Tibial nerve (tissue), 4 donors: ENCODE measurements at regions not wholly inside any gene's neighbourhood (a gene's known extent, or its start where the extent isn't known, plus 50 kb on each side); places are given as distances from the start of the nearest gene placed in this dataset. TPM values are rescaled to one million over a fixed set of nuclear protein-coding genes. Genes with fewer than 3 reads are reported as not detected.

ENCODE experiments used
- DNase-seq, 2 donors: peaks; one replicate each; pipeline ENCODE4 v3.0.0-alpha.2; 2019; ENCODE audit warnings: low spot score in 2 of 2
- H3K27ac ChIP-seq, 4 donors: fragments of 200-600 bp; sonication (generic) in 3 of 4; one replicate each; pipeline ENCODE4 v1.5.1; 2017 to 2019; ENCODE audit warnings: mild to moderate bottlenecking in 1 of 4
- H3K27me3 ChIP-seq, 2 donors: fragments of 200-600 bp; sonication (generic) in 1 of 2; one replicate each; pipeline versions ENCODE4 v1.5.1 to v1.6.0; 2017 to 2019
- H3K36me3 ChIP-seq, 3 donors: fragments of 200-600 bp; sonication (generic); one replicate each; pipeline ENCODE4 v1.5.1; 2018 to 2019
- H3K4me1 ChIP-seq, 4 donors: fragments of 200-600 bp; sonication (generic) in 3 of 4; one replicate each; pipeline ENCODE4 v1.5.1; 2017 to 2019
- H3K4me3 ChIP-seq, 4 donors: fragments of 200-600 bp; sonication (generic) in 3 of 4; one replicate each; pipeline ENCODE4 v1.5.1; 2017 to 2019; ENCODE audit warnings: mild to moderate bottlenecking in 1 of 4, moderate library complexity in 1 of 4
- H3K9me3 ChIP-seq, 4 donors: fragments of 200-600 bp; sonication (generic) in 3 of 4; one replicate each; pipeline ENCODE4 v1.5.1; 2017 to 2019
- EP300 ChIP-seq, 2 donors: sonication (generic); formaldehyde crosslinking; IDR thresholded peaks; one replicate each; pipeline ENCODE4 v1.6.1; 2017; ENCODE audit warnings: antibody characterized with exemption in 2 of 2, mild to moderate bottlenecking in 1 of 2
- POLR2A ChIP-seq, 2 donors: fragments of 450-650 bp; IDR thresholded peaks; one replicate each; pipeline ENCODE4 v1.6.1; 2017; ENCODE audit warnings: antibody characterized with exemption in 2 of 2, mild to moderate bottlenecking in 2 of 2, moderate library complexity in 2 of 2
- WGBS, 2 donors: methylation state at CpG; one replicate each; pipeline ENCODE4 v1.1.5; 2018; 5-methylcytosine and 5-hydroxymethylcytosine counted together
- small RNA-seq: library from RNA; depleted of rRNA; stranded (forward); fragments of <200 nt; gene quantifications from one replicate; pipeline ENCODE3, GENCODE V24; 2016
- TF ChIP-seq, protein P1 (sequence below), 5 experiments: fragments of 200-600 bp in 3 of 5; fragments of 450-650 bp in 2 of 5; sonication (generic) in 3 of 5; IDR thresholded peaks; one replicate each; pipeline ENCODE4 v1.5.1; 2016 to 2019; ENCODE audit warnings: antibody characterized with exemption in 5 of 5, mild to moderate bottlenecking in 3 of 5, moderate library complexity in 2 of 5

DNA sequence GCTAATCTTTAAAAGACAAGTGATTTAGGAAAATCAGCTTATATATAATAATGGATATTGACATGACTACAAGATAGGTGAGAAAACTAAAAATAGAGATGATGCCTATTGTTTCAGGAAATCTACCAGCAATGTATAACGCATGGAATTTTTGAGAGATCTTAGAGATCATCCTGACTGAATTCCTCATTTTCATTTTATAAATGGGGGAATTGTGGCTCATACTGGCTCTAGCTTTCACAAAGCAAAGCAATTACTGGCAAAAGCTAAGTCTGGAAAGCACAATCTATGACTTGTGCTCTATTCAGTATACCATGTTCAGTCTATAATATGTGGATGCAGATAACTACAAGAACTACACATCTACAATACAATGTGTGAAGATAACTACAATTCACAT lies 51.9 kb upstream of the FANCL start:
- DNase-seq: no peak
- TF ChIP-seq POLR2A (IDR thresholded peaks at IDR 0.05): no peak
- TF ChIP-seq, protein P1, sequence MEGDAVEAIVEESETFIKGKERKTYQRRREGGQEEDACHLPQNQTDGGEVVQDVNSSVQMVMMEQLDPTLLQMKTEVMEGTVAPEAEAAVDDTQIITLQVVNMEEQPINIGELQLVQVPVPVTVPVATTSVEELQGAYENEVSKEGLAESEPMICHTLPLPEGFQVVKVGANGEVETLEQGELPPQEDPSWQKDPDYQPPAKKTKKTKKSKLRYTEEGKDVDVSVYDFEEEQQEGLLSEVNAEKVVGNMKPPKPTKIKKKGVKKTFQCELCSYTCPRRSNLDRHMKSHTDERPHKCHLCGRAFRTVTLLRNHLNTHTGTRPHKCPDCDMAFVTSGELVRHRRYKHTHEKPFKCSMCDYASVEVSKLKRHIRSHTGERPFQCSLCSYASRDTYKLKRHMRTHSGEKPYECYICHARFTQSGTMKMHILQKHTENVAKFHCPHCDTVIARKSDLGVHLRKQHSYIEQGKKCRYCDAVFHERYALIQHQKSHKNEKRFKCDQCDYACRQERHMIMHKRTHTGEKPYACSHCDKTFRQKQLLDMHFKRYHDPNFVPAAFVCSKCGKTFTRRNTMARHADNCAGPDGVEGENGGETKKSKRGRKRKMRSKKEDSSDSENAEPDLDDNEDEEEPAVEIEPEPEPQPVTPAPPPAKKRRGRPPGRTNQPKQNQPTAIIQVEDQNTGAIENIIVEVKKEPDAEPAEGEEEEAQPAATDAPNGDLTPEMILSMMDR (IDR thresholded peaks at IDR 0.05): no peak
- TF ChIP-seq EP300 (IDR thresholded peaks at IDR 0.05): no peak
- 33 to 52% methylated on average over 1 of the region's 1 CpG for WGBS, 2 donors
- Histone ChIP-seq H3K27me3 (no peaks in the 10 kb centered on the region), H3K4me1 (no peaks in the 10 kb centered on the region), H3K27ac (no peak overlapping the region), H3K9me3 (no peaks in the 10 kb centered on the region), H3K4me3 (no peak overlapping the region), H3K36me3 (no peaks in the 10 kb centered on the region)

DNA sequence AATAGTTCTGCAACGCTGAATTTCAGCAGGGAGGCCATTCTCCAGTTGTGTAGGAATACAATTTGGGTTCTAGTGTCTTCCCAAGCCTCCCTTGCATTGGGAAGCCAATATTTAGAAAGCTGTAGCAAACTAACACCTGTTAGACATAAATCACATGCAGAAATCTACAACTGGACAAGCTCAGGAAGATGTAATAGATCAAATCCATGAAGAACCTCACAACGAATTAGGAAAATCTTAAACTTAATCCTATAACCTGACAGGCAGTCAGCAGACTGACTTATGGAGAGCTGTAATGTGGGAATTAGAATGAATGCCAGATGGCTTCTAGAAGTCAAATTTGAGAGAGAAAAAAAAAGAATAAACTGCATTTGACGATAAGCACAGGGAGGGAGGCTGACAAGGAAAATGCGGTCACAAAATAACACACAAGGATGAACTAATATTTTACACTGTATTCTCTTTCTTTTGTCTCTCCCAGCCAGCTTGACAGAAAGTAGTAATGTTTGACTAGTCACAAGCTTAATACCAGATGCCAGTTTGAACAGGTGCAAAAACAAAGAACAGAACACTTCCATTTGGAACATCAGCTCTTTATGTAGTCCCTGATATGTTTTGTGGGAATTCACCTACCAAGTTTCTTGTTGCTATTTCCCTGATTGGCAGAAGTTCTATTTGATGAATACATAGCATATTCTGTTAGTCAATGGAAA lies 50.8 kb upstream of the FANCL start:
- DNase-seq: no peak
- Histone ChIP-seq H3K36me3 (no peaks in the 10 kb centered on the region), H3K4me3 (no peak overlapping the region), H3K27ac (no peak overlapping the region), H3K4me1 (no peaks in the 10 kb centered on the region), H3K9me3 (no peaks in the 10 kb centered on the region), H3K27me3 (no peaks in the 10 kb centered on the region)
- WGBS, 2 donors: 60 to 68% methylated on average over 4 of the region's 4 CpGs
- TF ChIP-seq, protein P1 (IDR thresholded peaks at IDR 0.05): no peak
- TF ChIP-seq POLR2A (IDR thresholded peaks at IDR 0.05) (no peak), EP300 (IDR thresholded peaks at IDR 0.05) (no peak)

Small RNA genes lying in the stretch of these regions (small RNA-seq; reads per million reads assigned to genes)
- not detected for gene AC007179.3
- gene MIR4432: not detected
- not detected for gene RNA5SP94
- not detected for gene RNU1-32P
- gene RNU6-508P: not detected
